Hepatic stellate cell (primary cell): ENCODE measurements at regions not wholly inside any gene's neighbourhood (a gene's known extent, or its start where the extent isn't known, plus 50 kb on each side); places are given as distances from the start of the nearest gene placed in this dataset.
"Not testable (repeated sequence)": the region's sequence is repeated elsewhere in the genome, so short reads cannot be mapped to it uniquely, and the experiment has no call there.

Experiments used
- DNase-seq: peaks from one replicate; pipeline ENCODE4 v3.0.0; 2011; ENCODE audit warnings: low spot score

GRCh38 chr10:109403551-109403950, 519.8 kb downstream of the XPNPEP1 start:
- no peak for DNase-seq

GRCh38 chr10:109393425-109393824, 529.9 kb downstream of the XPNPEP1 start:
- no peak for DNase-seq

- no peak for DNase-seq
These were observed 536.4 kb downstream of the XPNPEP1 start for GRCh38 chr10:109386921-109387320.

GRCh38 chr10:109386101-109386500, 537.2 kb downstream of the XPNPEP1 start:
- no peak for DNase-seq

- DNase-seq = no peak
These were observed 544.1 kb downstream of the XPNPEP1 start for GRCh38 chr10:109379186-109379585.

- DNase-seq = peak; percentile 43
These were observed 549.1 kb downstream of the XPNPEP1 start for GRCh38 chr10:109374215-109374614.

GRCh38 chr10:109359316-109359715, 564.0 kb downstream of the XPNPEP1 start:
- DNase-seq = no peak

GRCh38 chr10:109358325-109358724, 565.0 kb downstream of the XPNPEP1 start:
- DNase-seq = no peak

GRCh38 chr10:109348324-109348723, 575.0 kb downstream of the XPNPEP1 start:
- DNase-seq = no peak

GRCh38 chr10:109343293-109343692, 580.0 kb downstream of the XPNPEP1 start:
- DNase-seq = no peak

GRCh38 chr10:109341986-109342385, 581.3 kb downstream of the XPNPEP1 start:
- DNase-seq = no peak

GRCh38 chr10:109328001-109328400, 595.3 kb downstream of the XPNPEP1 start:
- no peak for DNase-seq

GRCh38 chr10:109327266-109327665, 596.0 kb downstream of the XPNPEP1 start:
- no peak for DNase-seq

- no peak for DNase-seq
These were observed 598.6 kb downstream of the XPNPEP1 start for GRCh38 chr10:109324721-109325120.

GRCh38 chr10:109317746-109318366, 605.5 kb downstream of the XPNPEP1 start:
- DNase-seq = no peak

- not testable (repeated sequence) for DNase-seq
These were observed 609.3 kb downstream of the XPNPEP1 start for GRCh38 chr10:109314016-109314415.

- DNase-seq = not testable (repeated sequence)
These were observed 610.8 kb downstream of the XPNPEP1 start for GRCh38 chr10:109312555-109312954.

- DNase-seq = no peak
These were observed 614.3 kb downstream of the XPNPEP1 start for GRCh38 chr10:109308971-109309370.

- DNase-seq = not testable (repeated sequence)
These were observed 616.2 kb downstream of the XPNPEP1 start for GRCh38 chr10:109307102-109307501.

GRCh38 chr10:109306698-109307097, 616.6 kb downstream of the XPNPEP1 start:
- DNase-seq = no peak

GRCh38 chr10:109287858-109288257, 635.5 kb downstream of the XPNPEP1 start:
- DNase-seq = no peak

GRCh38 chr10:109282510-109282909, 640.8 kb downstream of the XPNPEP1 start:
- peak; percentile 62 for DNase-seq

GRCh38 chr10:109281347-109281746, 642.0 kb downstream of the XPNPEP1 start:
- no peak for DNase-seq

GRCh38 chr10:109280837-109281236, 642.5 kb downstream of the XPNPEP1 start:
- DNase-seq = no peak
